Chondrocyte (in vitro differentiated cells): ENCODE measurements at regions not wholly inside any gene's neighbourhood (a gene's known extent, or its start where the extent isn't known, plus 50 kb on each side); places are given as distances from the start of the nearest gene placed in this dataset.

Experiments used
- DNase-seq: peaks from one replicate; pipeline ENCODE4 v3.0.0; 2021; ENCODE audit warnings: mixed read lengths, low spot score
- H3K27ac Mint-ChIP-seq: one replicate; pipeline ENCODE4 v1.8.0; 2021; ENCODE audit warnings: mild to moderate bottlenecking, moderate library complexity, mixed read lengths; ENCODE audit not compliant: unreplicated experiment
- H3K27me3 Mint-ChIP-seq: 2 replicates; pipeline ENCODE4 v1.8.0; 2021; ENCODE audit warnings: low read depth, mixed read lengths
- H3K36me3 Mint-ChIP-seq: 2 replicates; pipeline ENCODE4 v1.8.0; 2021; ENCODE audit warnings: low read depth, mixed read lengths
- H3K4me1 Mint-ChIP-seq: 2 replicates; pipeline ENCODE4 v1.8.0; 2021; ENCODE audit warnings: low read depth, mild to moderate bottlenecking, mixed read lengths
- H3K4me3 Mint-ChIP-seq: one replicate; pipeline ENCODE4 v1.8.0; 2021; ENCODE audit warnings: mild to moderate bottlenecking, moderate library complexity, mixed read lengths; ENCODE audit not compliant: unreplicated experiment
- H3K9me3 Mint-ChIP-seq: 2 replicates; pipeline ENCODE4 v1.8.0; 2021; ENCODE audit warnings: low read depth, mixed read lengths
- CTCF ChIP-seq: fragments of 200-600 bp; sonication (generic); IDR thresholded peaks from 2 replicates; pipeline ENCODE4 v1.5.0; 2021; ENCODE audit warnings: antibody characterized with exemption, mild to moderate bottlenecking, moderate library complexity

- no peak overlapping the region for H3K27ac Mint-ChIP-seq
- no peak for DNase-seq
- no peak overlapping the region for H3K4me3 Mint-ChIP-seq
- no peak for TF ChIP-seq CTCF
- peaks cover 21% of the 10 kb centered on the region for H3K9me3 Mint-ChIP-seq
- H3K4me1 Mint-ChIP-seq: no peaks in the 10 kb centered on the region
- H3K36me3 Mint-ChIP-seq: no peaks in the 10 kb centered on the region
- H3K27me3 Mint-ChIP-seq: no peaks in the 10 kb centered on the region
These were observed 518.6 kb downstream of the VRK1 start for GRCh38 chr14:97315790-97316189.

- H3K9me3 Mint-ChIP-seq: peaks cover 21% of the 10 kb centered on the region
- no peak overlapping the region for H3K27ac Mint-ChIP-seq
- no peaks in the 10 kb centered on the region for H3K36me3 Mint-ChIP-seq
- no peak overlapping the region for H3K4me3 Mint-ChIP-seq
- TF ChIP-seq CTCF: no peak
- no peaks in the 10 kb centered on the region for H3K4me1 Mint-ChIP-seq
- H3K27me3 Mint-ChIP-seq: no peaks in the 10 kb centered on the region
- DNase-seq: no peak
These were observed 521.2 kb downstream of the VRK1 start for GRCh38 chr14:97318380-97318779.

- H3K36me3 Mint-ChIP-seq: no peaks in the 10 kb centered on the region
- H3K27me3 Mint-ChIP-seq: no peaks in the 10 kb centered on the region
- H3K4me3 Mint-ChIP-seq: no peak overlapping the region
- DNase-seq: no peak
- peaks cover 13% of the 10 kb centered on the region for H3K9me3 Mint-ChIP-seq
- no peak overlapping the region for H3K27ac Mint-ChIP-seq
- TF ChIP-seq CTCF: no peak
- no peaks in the 10 kb centered on the region for H3K4me1 Mint-ChIP-seq
These were observed 522.5 kb downstream of the VRK1 start for GRCh38 chr14:97319691-97320090.

GRCh38 chr14:97328743-97329142 lies 531.6 kb downstream of the VRK1 start:
- no peak for TF ChIP-seq CTCF
- no peak for DNase-seq
- H3K4me1 Mint-ChIP-seq: no peaks in the 10 kb centered on the region
- no peak overlapping the region for H3K27ac Mint-ChIP-seq
- no peak overlapping the region for H3K4me3 Mint-ChIP-seq
- no peaks in the 10 kb centered on the region for H3K36me3 Mint-ChIP-seq
- H3K27me3 Mint-ChIP-seq: no peaks in the 10 kb centered on the region
- H3K9me3 Mint-ChIP-seq: peaks cover 3% of the 10 kb centered on the region

GRCh38 chr14:97329701-97330100 lies 532.5 kb downstream of the VRK1 start:
- H3K36me3 Mint-ChIP-seq: no peaks in the 10 kb centered on the region
- TF ChIP-seq CTCF: no peak
- no peaks in the 10 kb centered on the region for H3K4me1 Mint-ChIP-seq
- no peak overlapping the region for H3K4me3 Mint-ChIP-seq
- no peaks in the 10 kb centered on the region for H3K27me3 Mint-ChIP-seq
- no peak overlapping the region for H3K27ac Mint-ChIP-seq
- no peak for DNase-seq
- H3K9me3 Mint-ChIP-seq: peaks cover 3% of the 10 kb centered on the region
